DOHH2 (cell line): ENCODE measurements at regions not wholly inside any gene's neighbourhood (a gene's known extent, or its start where the extent isn't known, plus 50 kb on each side); places are given as distances from the start of the nearest gene placed in this dataset.

Experiments
- H3F3A ChIP-seq: fragments of 200-600 bp; sonication (generic), shearing (Covaris generic); 2 replicates; pipeline ENCODE4 v1.6.0; 2016; ENCODE audit warnings: antibody characterized with exemption, mild to moderate bottlenecking; ENCODE audit not compliant: control insufficient read depth, insufficient read depth
- H3K27ac ChIP-seq: fragments of 200-600 bp; sonication (generic); 2 replicates; pipeline ENCODE4 v1.5.1; 2014; ENCODE audit warnings: low read depth, mild to moderate bottlenecking, low read length, moderate library complexity
- H3K27me3 ChIP-seq: fragments of 200-600 bp; sonication (generic); 2 replicates; pipeline ENCODE4 v1.6.1; 2014; ENCODE audit warnings: mild to moderate bottlenecking, low read length, mixed read lengths; ENCODE audit not compliant: control insufficient read depth
- H3K36me3 ChIP-seq: fragments of 200-600 bp; sonication (generic); 2 replicates; pipeline ENCODE4 v1.6.1; 2014; ENCODE audit warnings: mild to moderate bottlenecking, low read length, moderate library complexity, mixed read lengths; ENCODE audit not compliant: control insufficient read depth
- H3K4me1 ChIP-seq: fragments of 200-600 bp; sonication (generic); 2 replicates; pipeline ENCODE4 v1.6.1; 2014; ENCODE audit warnings: mild to moderate bottlenecking, low read length, mixed read lengths; ENCODE audit not compliant: control insufficient read depth
- H3K4me2 ChIP-seq: fragments of 200-600 bp; sonication (generic); 2 replicates; pipeline ENCODE4 v1.6.0; 2014; ENCODE audit warnings: mild to moderate bottlenecking, low read length, moderate library complexity
- H3K4me3 ChIP-seq: fragments of 200-600 bp; sonication (generic); 2 replicates; pipeline ENCODE4 v1.5.1; 2014; ENCODE audit warnings: mild to moderate bottlenecking, low read length, mixed read lengths
- H3K79me2 ChIP-seq: fragments of 200-600 bp; sonication (generic); 2 replicates; pipeline ENCODE4 v1.6.1; 2014; ENCODE audit warnings: mild to moderate bottlenecking, low read length, mixed read lengths; ENCODE audit not compliant: control insufficient read depth
- H3K9me2 ChIP-seq: fragments of 200-600 bp; sonication (generic); replicated peaks from 2 replicates; pipeline ENCODE4 v1.6.1; 2014; ENCODE audit warnings: mild to moderate bottlenecking, low read length, mixed read lengths; ENCODE audit not compliant: control insufficient read depth
- H3K9me3 ChIP-seq: fragments of 200-600 bp; sonication (generic); 2 replicates; pipeline ENCODE4 v1.6.1; 2014; ENCODE audit warnings: antibody characterized with exemption, low read length, mixed read lengths; ENCODE audit not compliant: control insufficient read depth, insufficient read depth
- H4K20me1 ChIP-seq: fragments of 200-600 bp; sonication (generic); 2 replicates; pipeline ENCODE4 v1.6.0; 2014; ENCODE audit warnings: low read depth, mild to moderate bottlenecking, antibody characterized with exemption, low read length, moderate library complexity; ENCODE audit not compliant: control insufficient read depth, insufficient read depth
- CTCF ChIP-seq: fragments of 200-600 bp; sonication (generic); IDR thresholded peaks from one replicate; pipeline ENCODE4 v1.5.1; 2014; ENCODE audit warnings: antibody characterized with exemption, mild to moderate bottlenecking, low read depth, low read length; ENCODE audit not compliant: poor library complexity, severe bottlenecking
- EZH2phosphoT487 ChIP-seq: fragments of 200-600 bp; sonication (generic); IDR thresholded peaks from 2 replicates; pipeline ENCODE4 v1.6.1; 2017; ENCODE audit warnings: borderline replicate concordance, mild to moderate bottlenecking, antibody characterized with exemption, low read length, moderate library complexity, mixed read lengths

GRCh38 chr16:47861999-47862398, 293.8 kb downstream of the ABCC12 start:
- no peaks in the 10 kb centered on the region for H3K79me2 ChIP-seq
- H3K4me3 ChIP-seq, result no peak overlapping the region
- no peaks in the 10 kb centered on the region for H3K9me3 ChIP-seq
- no peaks in the 10 kb centered on the region for H3K4me1 ChIP-seq
- TF ChIP-seq EZH2phosphoT487, result no peak
- TF ChIP-seq CTCF, result no peak
- no peak overlapping the region for H3K27ac ChIP-seq
- H4K20me1 ChIP-seq, result no peaks in the 10 kb centered on the region
- H3K36me3 ChIP-seq, result no peaks in the 10 kb centered on the region
- H3F3A ChIP-seq, result no peaks in the 10 kb centered on the region
- no peaks in the 10 kb centered on the region for H3K9me2 ChIP-seq
- peaks cover 11% of the 10 kb centered on the region; the same call in 1 of the 2 replicates for H3K27me3 ChIP-seq
- H3K4me2 ChIP-seq, result no peak overlapping the region

GRCh38 chr16:47858333-47858982, 297.3 kb downstream of the ABCC12 start:
- H3K9me3 ChIP-seq, result no peaks in the 10 kb centered on the region; the same call in 1 of the 2 replicates
- H3K4me1 ChIP-seq, result no peaks in the 10 kb centered on the region
- no peaks in the 10 kb centered on the region for H4K20me1 ChIP-seq
- no peak overlapping the region for H3K4me2 ChIP-seq
- no peak overlapping the region for H3K4me3 ChIP-seq
- no peaks in the 10 kb centered on the region for H3K9me2 ChIP-seq
- no peak for TF ChIP-seq EZH2phosphoT487
- no peak for TF ChIP-seq CTCF
- H3K27ac ChIP-seq, result no peak overlapping the region
- H3F3A ChIP-seq, result no peaks in the 10 kb centered on the region
- H3K27me3 ChIP-seq, result peaks cover 6% of the 10 kb centered on the region; the same call in 1 of the 2 replicates
- H3K36me3 ChIP-seq, result no peaks in the 10 kb centered on the region
- no peaks in the 10 kb centered on the region for H3K79me2 ChIP-seq

- H3K9me3 ChIP-seq, result no peaks in the 10 kb centered on the region; the same call in 1 of the 2 replicates
- H3K4me1 ChIP-seq, result no peaks in the 10 kb centered on the region
- H3F3A ChIP-seq, result no peaks in the 10 kb centered on the region
- no peak overlapping the region for H3K4me3 ChIP-seq
- no peaks in the 10 kb centered on the region for H3K9me2 ChIP-seq
- no peaks in the 10 kb centered on the region for H3K27me3 ChIP-seq
- TF ChIP-seq EZH2phosphoT487, result no peak
- no peak for TF ChIP-seq CTCF
- H3K27ac ChIP-seq, result no peak overlapping the region
- no peaks in the 10 kb centered on the region for H3K79me2 ChIP-seq
- H3K4me2 ChIP-seq, result no peak overlapping the region
- no peaks in the 10 kb centered on the region for H4K20me1 ChIP-seq
- H3K36me3 ChIP-seq, result no peaks in the 10 kb centered on the region
These were observed 300.4 kb downstream of the ABCC12 start for GRCh38 chr16:47855431-47855830.
